KOPT-K1 (cell line): ENCODE measurements at regions not wholly inside any gene's neighbourhood (a gene's known extent, or its start where the extent isn't known, plus 50 kb on each side); places are given as distances from the start of the nearest gene placed in this dataset.
"Not testable (repeated sequence)": the region's sequence is repeated elsewhere in the genome, so short reads cannot be mapped to it uniquely, and the experiment has no call there.

Source experiments
- H3K27ac ChIP-seq: fragments of 200-600 bp; sonication (generic); 2 replicates; pipeline ENCODE4 v1.5.1; 2016; ENCODE audit warnings: antibody characterized with exemption, mild to moderate bottlenecking, low read depth, low read length; ENCODE audit not compliant: poor library complexity, severe bottlenecking
- H3K36me3 ChIP-seq: fragments of 200-600 bp; sonication (generic); 2 replicates; pipeline ENCODE4 v1.5.1; 2017; ENCODE audit warnings: antibody characterized with exemption, mild to moderate bottlenecking, low read length, moderate library complexity; ENCODE audit not compliant: insufficient read depth
- H3K9me3 ChIP-seq: fragments of 200-600 bp; sonication (generic); 2 replicates; pipeline ENCODE4 v1.5.1; 2017; ENCODE audit warnings: antibody characterized with exemption, low read length, mild to moderate bottlenecking; ENCODE audit not compliant: insufficient read depth, poor library complexity, severe bottlenecking

- H3K9me3 ChIP-seq: no peaks in the 10 kb centered on the region
- no peaks in the 10 kb centered on the region for H3K36me3 ChIP-seq
- H3K27ac ChIP-seq: peak overlapping the region; percentile 83
Observed at GRCh38 chr18:961644-962355, 57.1 kb downstream of the ADCYAP1 start.

GRCh38 chr18:963276-963675, 58.6 kb downstream of the ADCYAP1 start:
- Histone ChIP-seq H3K36me3 (no peaks in the 10 kb centered on the region), H3K27ac (no peak overlapping the region), H3K9me3 (no peaks in the 10 kb centered on the region)

GRCh38 chr18:965921-966758, 61.5 kb downstream of the ADCYAP1 start:
- H3K36me3 ChIP-seq: no peaks in the 10 kb centered on the region

GRCh38 chr18:966759-967576, 62.3 kb downstream of the ADCYAP1 start:
- Histone ChIP-seq H3K27ac (peak overlapping the region; percentile 36), H3K9me3 (no peaks in the 10 kb centered on the region)

More at GRCh38 chr18:965921-966758, 61.5 kb downstream of the ADCYAP1 start:
- peak overlapping the region; percentile 36 for H3K27ac ChIP-seq
- no peaks in the 10 kb centered on the region for H3K9me3 ChIP-seq

GRCh38 chr18:968910-969309, 64.2 kb downstream of the ADCYAP1 start:
- H3K9me3 ChIP-seq, H3K27ac ChIP-seq, H3K36me3 ChIP-seq: not testable (repeated sequence)

More at GRCh38 chr18:966759-967576, 62.3 kb downstream of the ADCYAP1 start:
- no peaks in the 10 kb centered on the region for H3K36me3 ChIP-seq

GRCh38 chr18:969311-969710, 64.6 kb downstream of the ADCYAP1 start:
- not testable (repeated sequence) for H3K9me3 ChIP-seq

GRCh38 chr18:974606-975005, 69.9 kb downstream of the ADCYAP1 start:
- not testable (repeated sequence) for H3K9me3 ChIP-seq, H3K27ac ChIP-seq, H3K36me3 ChIP-seq

More at GRCh38 chr18:969311-969710, 64.6 kb downstream of the ADCYAP1 start:
- not testable (repeated sequence) for H3K27ac ChIP-seq, H3K36me3 ChIP-seq

- not testable (repeated sequence) for H3K36me3 ChIP-seq, H3K27ac ChIP-seq, H3K9me3 ChIP-seq
Observed at GRCh38 chr18:976393-977128, 71.9 kb downstream of the ADCYAP1 start.

GRCh38 chr18:977327-977726, 72.7 kb downstream of the ADCYAP1 start:
- not testable (repeated sequence) for H3K36me3 ChIP-seq, H3K9me3 ChIP-seq, H3K27ac ChIP-seq

GRCh38 chr18:977732-978131, 73.1 kb downstream of the ADCYAP1 start:
- H3K27ac ChIP-seq, H3K9me3 ChIP-seq, H3K36me3 ChIP-seq: not testable (repeated sequence)

- Histone ChIP-seq H3K27ac (no peak overlapping the region), H3K9me3 (no peaks in the 10 kb centered on the region), H3K36me3 (no peaks in the 10 kb centered on the region)
Observed at GRCh38 chr18:980586-980985, 75.9 kb downstream of the ADCYAP1 start.

GRCh38 chr18:984004-984403, 79.3 kb downstream of the ADCYAP1 start:
- Histone ChIP-seq H3K9me3 (no peaks in the 10 kb centered on the region), H3K27ac (no peak overlapping the region), H3K36me3 (no peaks in the 10 kb centered on the region)

- H3K9me3 ChIP-seq: no peaks in the 10 kb centered on the region
- no peak overlapping the region for H3K27ac ChIP-seq
- no peaks in the 10 kb centered on the region for H3K36me3 ChIP-seq
Observed at GRCh38 chr18:985212-985661, 80.6 kb downstream of the ADCYAP1 start.

GRCh38 chr18:986051-986450, 81.4 kb downstream of the ADCYAP1 start:
- H3K9me3 ChIP-seq: no peaks in the 10 kb centered on the region
- no peak overlapping the region for H3K27ac ChIP-seq
- no peaks in the 10 kb centered on the region for H3K36me3 ChIP-seq
